ENCODE measurements at regions not wholly inside any gene's neighbourhood (a gene's known extent, or its start where the extent isn't known, plus 50 kb on each side); places are given as distances from the start of the nearest gene placed in this dataset.
"Not testable (repeated sequence)": the region's sequence is repeated elsewhere in the genome, so short reads cannot be mapped to it uniquely, and the experiment has no call there.

DNA sequence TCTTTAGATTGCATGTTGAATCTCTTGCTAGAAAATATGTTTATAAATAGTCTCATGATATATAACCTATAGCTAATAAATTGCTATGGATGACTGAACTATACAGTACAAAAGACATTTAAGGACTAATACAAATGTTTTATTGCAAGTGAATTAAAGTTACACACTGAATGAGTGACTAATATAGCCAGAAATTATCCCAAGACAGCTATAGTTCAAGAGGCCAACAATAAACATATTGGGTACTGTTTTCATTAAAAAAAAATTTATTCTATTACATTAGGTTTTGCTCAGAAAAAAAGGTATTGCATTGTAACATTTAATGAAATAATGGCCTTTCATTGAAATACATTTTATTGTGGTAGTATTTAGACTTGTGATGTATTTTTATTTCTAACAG lies 819.1 kb downstream of the TRIML1 start:
- Mint-ChIP-seq H3K27ac (no peak overlapping the region), H3K4me3 (no peak overlapping the region), H3K36me3 (no peaks in the 10 kb centered on the region), H3K27me3 (no peaks in the 10 kb centered on the region), H3K4me1 (no peaks in the 10 kb centered on the region), H3K9me3 (peaks cover 7 to 19% (median 15%) of the 10 kb centered on the region in 5 donors)
- Histone ChIP-seq H3K27me3 (ENCODE audit: insufficient read depth, low read length, poor library complexity, severe bottlenecking) (no peaks in the 10 kb centered on the region), H3K4me3 (ENCODE audit: low read length) (no peak overlapping the region), H3K4me1 (ENCODE audit: insufficient read depth, low read length) (no peaks in the 10 kb centered on the region), H3K27ac (ENCODE audit: low read depth, low read length) (no peak overlapping the region), H3K9me3 (ENCODE audit: low read length) (no peaks in the 10 kb centered on the region), H3K36me3 (ENCODE audit: insufficient read depth, low read length) (no peaks in the 10 kb centered on the region)
- DNase-seq, result no peak
- POLR2A ChIA-PET, result no interaction called here
- CTCF ChIA-PET, result no interaction called here

DNA sequence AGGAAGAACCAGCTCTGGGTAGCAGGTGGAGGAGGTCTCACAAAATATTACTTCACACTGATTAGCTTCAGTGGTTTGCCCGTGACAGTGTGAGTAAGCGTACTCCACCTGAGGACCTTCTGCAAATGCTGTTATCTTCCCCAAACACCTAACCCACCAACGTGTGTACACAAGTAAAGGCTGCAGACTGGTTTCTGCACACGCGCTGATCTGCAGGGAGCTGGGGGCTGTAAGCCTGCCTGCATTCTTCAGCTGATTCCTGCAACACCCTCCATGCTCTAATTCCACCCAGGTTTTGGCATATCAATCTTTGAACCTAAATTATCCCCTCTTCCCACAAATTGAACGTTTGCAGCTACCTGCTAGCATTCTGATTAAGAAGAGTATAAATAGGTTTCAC lies 820.2 kb downstream of the TRIML1 start:
- H3K4me1 ChIP-seq (ENCODE audit: insufficient read depth, low read length), result no peaks in the 10 kb centered on the region
- H3K9me3 ChIP-seq (ENCODE audit: low read length), result no peaks in the 10 kb centered on the region
- Mint-ChIP-seq H3K4me1 (no peaks in the 10 kb centered on the region), H3K27me3 (no peaks in the 10 kb centered on the region), H3K9me3 (peaks cover 12 to 18% (median 13%) of the 10 kb centered on the region in 5 donors), H3K27ac (no peak overlapping the region), H3K4me3 (no peak overlapping the region), H3K36me3 (no peaks in the 10 kb centered on the region)
- DNase-seq, result no peak
- ChIA-PET CTCF (no interaction called here), POLR2A (no interaction called here)
- no peaks in the 10 kb centered on the region for H3K36me3 ChIP-seq (ENCODE audit: insufficient read depth, low read length)
- no peaks in the 10 kb centered on the region for H3K27me3 ChIP-seq (ENCODE audit: insufficient read depth, low read length, poor library complexity, severe bottlenecking)
- H3K27ac ChIP-seq (ENCODE audit: low read depth, low read length), result no peak overlapping the region
- H3K4me3 ChIP-seq (ENCODE audit: low read length), result no peak overlapping the region

DNA sequence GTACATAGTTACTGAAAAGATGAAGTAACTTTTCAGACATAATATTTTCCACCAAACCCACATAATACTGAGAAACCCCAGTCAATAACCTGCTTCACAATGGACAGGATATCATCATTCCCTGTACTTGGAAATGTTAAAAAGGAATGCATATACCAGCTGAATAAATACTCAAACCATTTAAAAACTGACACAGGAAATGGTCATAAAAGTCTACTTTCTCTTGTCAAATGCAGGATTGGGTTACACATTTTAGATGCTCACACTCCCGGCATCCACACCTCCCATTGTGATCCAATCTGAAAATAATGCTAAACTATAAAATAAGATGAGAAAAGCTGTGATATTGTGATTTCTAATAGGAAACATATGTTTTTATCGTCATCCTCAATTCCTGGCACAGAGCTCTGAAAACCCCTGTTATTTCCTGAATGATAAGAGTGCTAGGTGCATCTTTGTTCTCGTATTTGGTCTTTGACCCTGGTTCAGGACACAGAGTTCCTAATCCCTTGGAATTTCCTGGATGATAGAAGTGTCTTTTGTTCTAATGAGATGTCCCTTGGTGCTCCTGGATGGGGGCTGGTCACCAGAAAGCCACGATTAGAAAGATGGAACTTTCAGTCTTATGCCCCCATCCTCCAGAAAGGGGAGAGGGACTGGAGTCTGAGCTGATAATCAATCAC lies 821.3 kb downstream of the TRIML1 start:
- no peaks in the 10 kb centered on the region for H3K36me3 Mint-ChIP-seq
- H3K27me3 Mint-ChIP-seq, result no peaks in the 10 kb centered on the region
- no peak overlapping the region for H3K27ac Mint-ChIP-seq
- Histone ChIP-seq H3K27me3 (ENCODE audit: insufficient read depth, low read length, poor library complexity, severe bottlenecking) (no peaks in the 10 kb centered on the region), H3K4me1 (ENCODE audit: insufficient read depth, low read length) (no peaks in the 10 kb centered on the region), H3K27ac (ENCODE audit: low read depth, low read length) (no peak overlapping the region), H3K4me3 (ENCODE audit: low read length) (no peak overlapping the region), H3K9me3 (ENCODE audit: low read length) (no peaks in the 10 kb centered on the region), H3K36me3 (ENCODE audit: insufficient read depth, low read length) (no peaks in the 10 kb centered on the region)
- H3K4me3 Mint-ChIP-seq, result no peak overlapping the region
- ChIA-PET CTCF (no interaction called here), POLR2A (no interaction called here)
- no peak for DNase-seq
- H3K9me3 Mint-ChIP-seq, result peaks cover 13 to 14% (median 14%) of the 10 kb centered on the region in 5 donors
- H3K4me1 Mint-ChIP-seq, result no peaks in the 10 kb centered on the region

DNA sequence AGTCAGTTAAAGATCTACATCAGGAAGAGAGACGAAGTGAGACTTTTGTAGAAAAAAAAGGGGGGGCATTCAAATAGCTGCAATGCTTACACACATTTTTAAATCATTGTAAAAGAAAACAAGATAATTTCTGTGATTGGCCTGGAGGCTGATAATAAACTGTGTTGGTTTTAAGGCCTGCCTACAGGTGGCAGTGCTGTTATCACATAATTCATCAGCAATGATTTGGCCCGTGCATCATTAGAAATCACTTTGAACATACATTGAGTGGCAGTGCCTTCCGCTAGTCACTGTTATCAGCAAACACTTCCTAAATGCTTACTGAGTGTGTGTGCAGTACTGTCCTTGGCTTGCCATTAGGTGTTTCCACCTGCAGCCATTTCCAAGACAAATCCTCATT lies 831.9 kb downstream of the TRIML1 start:
- H3K4me1 ChIP-seq (ENCODE audit: insufficient read depth, low read length), result no peaks in the 10 kb centered on the region
- no peaks in the 10 kb centered on the region for H3K27me3 ChIP-seq (ENCODE audit: insufficient read depth, low read length, poor library complexity, severe bottlenecking)
- peaks cover 7 to 20% (median 14%) of the 10 kb centered on the region in 5 donors for H3K9me3 Mint-ChIP-seq
- no peaks in the 10 kb centered on the region for H3K4me1 Mint-ChIP-seq
- H3K36me3 ChIP-seq (ENCODE audit: insufficient read depth, low read length), result no peaks in the 10 kb centered on the region
- no peak overlapping the region for H3K4me3 ChIP-seq (ENCODE audit: low read length)
- H3K27ac ChIP-seq (ENCODE audit: low read depth, low read length), result no peak overlapping the region
- H3K9me3 ChIP-seq (ENCODE audit: low read length), result no peaks in the 10 kb centered on the region
- H3K4me3 Mint-ChIP-seq, result no peak overlapping the region
- DNase-seq, result no peak
- no peak overlapping the region for H3K27ac Mint-ChIP-seq
- ChIA-PET CTCF (no interaction called here), POLR2A (no interaction called here)
- no peaks in the 10 kb centered on the region for H3K36me3 Mint-ChIP-seq
- H3K27me3 Mint-ChIP-seq, result no peaks in the 10 kb centered on the region

DNA sequence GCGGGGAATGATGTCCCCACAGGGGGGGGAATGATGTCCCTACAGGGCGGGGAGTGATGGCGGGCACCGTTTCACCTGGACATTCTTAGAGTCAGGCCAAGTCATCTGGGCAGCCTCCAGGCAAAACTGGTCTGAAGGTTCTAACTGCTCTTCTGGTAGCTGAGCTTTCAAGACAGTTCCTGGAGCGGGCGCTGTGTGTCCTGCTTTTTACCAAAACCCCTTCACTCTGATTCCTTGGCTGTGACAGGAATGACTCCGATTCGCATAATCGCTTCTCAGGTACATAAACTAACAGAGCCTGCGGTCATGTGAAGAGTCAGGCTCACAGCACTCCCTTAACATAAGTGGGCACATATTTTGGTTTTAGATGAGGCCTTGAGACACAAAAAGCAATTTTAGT lies 836.0 kb downstream of the TRIML1 start:
- Histone ChIP-seq H3K27me3 (ENCODE audit: insufficient read depth, low read length, poor library complexity, severe bottlenecking) (no peaks in the 10 kb centered on the region), H3K27ac (ENCODE audit: low read depth, low read length) (no peak overlapping the region), H3K36me3 (ENCODE audit: insufficient read depth, low read length) (no peaks in the 10 kb centered on the region), H3K9me3 (ENCODE audit: low read length) (no peaks in the 10 kb centered on the region), H3K4me3 (ENCODE audit: low read length) (no peak overlapping the region), H3K4me1 (ENCODE audit: insufficient read depth, low read length) (no peaks in the 10 kb centered on the region)
- no peak overlapping the region for H3K4me3 Mint-ChIP-seq
- H3K9me3 Mint-ChIP-seq, result peaks cover 4 to 16% (median 10%) of the 10 kb centered on the region in 5 donors
- no peaks in the 10 kb centered on the region for H3K27me3 Mint-ChIP-seq
- no peaks in the 10 kb centered on the region for H3K36me3 Mint-ChIP-seq
- CTCF ChIA-PET, result no interaction called here
- POLR2A ChIA-PET, result no interaction called here
- H3K27ac Mint-ChIP-seq, result no peak overlapping the region
- H3K4me1 Mint-ChIP-seq, result no peaks in the 10 kb centered on the region
- DNase-seq, result no peak

DNA sequence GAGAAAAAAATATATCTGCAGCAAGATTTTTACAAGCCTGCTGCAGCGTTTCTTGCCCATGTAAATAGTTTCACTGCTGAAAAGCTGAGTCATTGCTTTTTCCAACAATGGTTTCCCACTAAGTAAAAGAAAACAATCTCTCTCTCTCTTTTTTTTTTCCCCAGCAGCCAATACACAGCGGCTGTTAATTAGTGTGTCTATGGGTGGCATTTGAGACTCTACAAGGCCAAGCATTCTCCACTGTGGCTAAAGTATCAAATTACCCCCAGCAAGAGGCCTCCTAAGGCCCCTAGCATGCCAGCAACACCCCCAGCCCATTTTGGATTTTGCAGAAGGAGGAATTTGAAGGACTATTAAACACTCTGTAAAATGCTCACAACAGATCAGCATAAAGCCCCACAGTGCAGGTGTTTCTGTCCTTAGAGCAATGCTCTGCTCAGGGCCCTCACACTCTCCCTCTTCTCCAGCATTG lies 837.4 kb downstream of the TRIML1 start:
- H3K9me3 Mint-ChIP-seq, result peaks cover 4 to 15% (median 10%) of the 10 kb centered on the region in 5 donors
- no peak overlapping the region for H3K4me3 Mint-ChIP-seq
- H3K27ac Mint-ChIP-seq, result no peak overlapping the region
- ChIA-PET CTCF (no interaction called here), POLR2A (no interaction called here)
- no peaks in the 10 kb centered on the region for H3K36me3 Mint-ChIP-seq
- no peaks in the 10 kb centered on the region for H3K4me1 Mint-ChIP-seq
- no peaks in the 10 kb centered on the region for H3K27me3 ChIP-seq (ENCODE audit: insufficient read depth, low read length, poor library complexity, severe bottlenecking)
- no peaks in the 10 kb centered on the region for H3K27me3 Mint-ChIP-seq
- H3K9me3 ChIP-seq (ENCODE audit: low read length), result no peaks in the 10 kb centered on the region
- H3K4me1 ChIP-seq (ENCODE audit: insufficient read depth, low read length), result no peaks in the 10 kb centered on the region
- DNase-seq, result no peak
- H3K36me3 ChIP-seq (ENCODE audit: insufficient read depth, low read length), result no peaks in the 10 kb centered on the region
- no peak overlapping the region for H3K4me3 ChIP-seq (ENCODE audit: low read length)
- no peak overlapping the region for H3K27ac ChIP-seq (ENCODE audit: low read depth, low read length)

DNA sequence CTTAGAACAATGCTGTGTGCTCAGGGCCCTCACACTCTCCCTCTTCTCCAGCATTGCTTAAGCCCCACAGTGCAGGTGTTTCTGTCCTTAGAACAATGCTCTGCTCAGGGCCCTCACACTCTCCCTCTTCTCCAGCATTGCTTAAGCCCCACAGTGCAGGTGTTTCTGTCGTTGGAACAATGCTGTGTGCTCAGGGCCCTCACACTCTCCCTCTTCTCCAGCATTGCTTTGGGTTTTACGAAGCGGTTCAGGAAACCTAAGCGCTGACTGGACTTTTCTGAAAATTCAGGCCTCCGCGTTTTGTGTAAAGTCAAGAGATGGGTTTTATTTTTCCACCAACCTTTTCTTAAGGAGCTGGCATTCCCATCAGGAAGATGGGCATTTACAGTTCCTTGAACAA lies 838.0 kb downstream of the TRIML1 start:
- H3K9me3 Mint-ChIP-seq, result peaks cover 0 to 18% (median 6%) of the 10 kb centered on the region in 5 donors
- not testable (repeated sequence) for H3K4me1 Mint-ChIP-seq

DNA sequence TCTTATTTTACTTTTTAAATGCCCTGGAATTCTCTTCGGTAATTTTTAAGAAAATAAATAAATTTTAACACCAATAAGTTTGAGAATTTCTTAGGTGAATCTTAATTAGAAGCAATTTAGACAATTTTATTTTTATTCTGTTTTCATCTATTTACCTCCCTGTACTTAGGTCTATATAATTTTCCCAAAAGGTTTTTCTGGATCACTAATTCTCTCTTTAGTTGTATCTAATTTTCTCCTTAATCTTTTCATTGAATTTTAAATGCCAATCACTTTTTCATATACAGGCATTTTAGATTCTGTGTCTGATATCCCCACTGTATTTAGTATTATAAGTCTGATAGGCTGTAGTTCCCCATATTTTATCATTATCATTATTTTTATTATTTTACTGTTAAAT lies 845.3 kb downstream of the TRIML1 start:
- Mint-ChIP-seq H3K4me3 (no peak overlapping the region), H3K9me3 (peaks cover 0 to 20% (median 4%) of the 10 kb centered on the region in 5 donors), H3K27ac (no peak overlapping the region), H3K4me1 (no peaks in the 10 kb centered on the region), H3K36me3 (no peaks in the 10 kb centered on the region), H3K27me3 (no peaks in the 10 kb centered on the region)
- H3K9me3 ChIP-seq (ENCODE audit: low read length), result no peaks in the 10 kb centered on the region
- POLR2A ChIA-PET, result no interaction called here
- no peak overlapping the region for H3K4me3 ChIP-seq (ENCODE audit: low read length)
- no peaks in the 10 kb centered on the region for H3K27me3 ChIP-seq (ENCODE audit: insufficient read depth, low read length, poor library complexity, severe bottlenecking)
- no peak overlapping the region for H3K27ac ChIP-seq (ENCODE audit: low read depth, low read length)
- CTCF ChIA-PET, result no interaction called here
- no peak for DNase-seq
- H3K4me1 ChIP-seq (ENCODE audit: insufficient read depth, low read length), result no peaks in the 10 kb centered on the region
- no peaks in the 10 kb centered on the region for H3K36me3 ChIP-seq (ENCODE audit: insufficient read depth, low read length)

More for the DNA sequence above, 838.0 kb downstream of the TRIML1 start:
- H3K27me3 ChIP-seq (ENCODE audit: insufficient read depth, low read length, poor library complexity, severe bottlenecking); POLR2A ChIA-PET; H3K27ac ChIP-seq (ENCODE audit: low read depth, low read length); DNase-seq; H3K4me1 ChIP-seq (ENCODE audit: insufficient read depth, low read length); H3K4me3 ChIP-seq (ENCODE audit: low read length); H3K36me3 Mint-ChIP-seq; H3K4me3 Mint-ChIP-seq; H3K9me3 ChIP-seq (ENCODE audit: low read length); CTCF ChIA-PET; H3K36me3 ChIP-seq (ENCODE audit: insufficient read depth, low read length); H3K27me3 Mint-ChIP-seq: not testable (repeated sequence)
- H3K27ac Mint-ChIP-seq, result peak overlapping the region in 1 of 8 donors; percentile 21

DNA sequence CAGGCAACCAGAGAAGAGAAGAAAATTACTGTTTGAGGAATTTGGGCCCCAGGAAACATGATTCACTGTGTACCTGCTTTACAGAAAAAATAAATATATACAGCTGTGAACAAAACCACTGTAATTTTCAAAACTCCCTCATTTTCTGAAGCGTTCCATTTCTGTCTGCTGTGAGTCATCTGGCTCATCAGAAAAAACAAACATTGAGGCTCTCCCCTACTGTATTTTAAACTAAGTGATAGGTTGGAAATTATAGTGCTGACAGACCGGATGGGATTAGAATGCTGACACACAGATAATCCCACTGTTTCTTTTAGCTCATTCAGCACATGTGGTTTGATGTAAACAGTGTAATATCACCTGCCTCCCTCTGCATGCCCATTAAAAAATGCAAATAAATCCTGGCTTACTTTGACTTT lies 847.0 kb downstream of the TRIML1 start:
- Histone ChIP-seq H3K27me3 (ENCODE audit: insufficient read depth, low read length, poor library complexity, severe bottlenecking) (no peaks in the 10 kb centered on the region), H3K27ac (ENCODE audit: low read depth, low read length) (no peak overlapping the region), H3K9me3 (ENCODE audit: low read length) (no peaks in the 10 kb centered on the region), H3K36me3 (ENCODE audit: insufficient read depth, low read length) (no peaks in the 10 kb centered on the region), H3K4me3 (ENCODE audit: low read length) (no peak overlapping the region), H3K4me1 (ENCODE audit: insufficient read depth, low read length) (no peaks in the 10 kb centered on the region)
- no peak overlapping the region for H3K27ac Mint-ChIP-seq
- H3K27me3 Mint-ChIP-seq, result no peaks in the 10 kb centered on the region
- no peak overlapping the region for H3K4me3 Mint-ChIP-seq
- ChIA-PET CTCF (no interaction called here), POLR2A (no interaction called here)
- no peaks in the 10 kb centered on the region for H3K36me3 Mint-ChIP-seq
- no peak for DNase-seq
- H3K9me3 Mint-ChIP-seq, result peaks cover 0 to 17% (median 3%) of the 10 kb centered on the region in 5 donors
- H3K4me1 Mint-ChIP-seq, result no peaks in the 10 kb centered on the region

All from CD8-positive, alpha-beta memory T cell (primary cell).